WI38 (cell line): ENCODE measurements at regions not wholly inside any gene's neighbourhood (a gene's known extent, or its start where the extent isn't known, plus 50 kb on each side); places are given as distances from the start of the nearest gene placed in this dataset.

ENCODE experiments used
- H3K4me3 ChIP-seq: 2 replicates; pipeline ENCODE4 v1.5.1; 2011; ENCODE audit warnings: low read depth, mild to moderate bottlenecking, control low read depth, low read length
- CTCF ChIP-seq: IDR thresholded peaks from 2 replicates; pipeline ENCODE4 v1.5.1; 2012; ENCODE audit warnings: low read depth, mild to moderate bottlenecking, control low read depth, low read length

GRCh38 chr2:121818546-121818945, 63.1 kb downstream of the TSN start:
- no peak overlapping the region for H3K4me3 ChIP-seq
- TF ChIP-seq CTCF: no peak

GRCh38 chr2:121819846-121820245, 64.4 kb downstream of the TSN start:
- no peak for TF ChIP-seq CTCF
- no peak overlapping the region for H3K4me3 ChIP-seq

GRCh38 chr2:121821476-121822158, 66.2 kb downstream of the TSN start:
- no peak overlapping the region for H3K4me3 ChIP-seq
- no peak for TF ChIP-seq CTCF

GRCh38 chr2:121824264-121824663, 68.8 kb downstream of the TSN start:
- no peak overlapping the region for H3K4me3 ChIP-seq
- TF ChIP-seq CTCF: no peak

- no peak for TF ChIP-seq CTCF
- H3K4me3 ChIP-seq: no peak overlapping the region
These were observed 69.8 kb downstream of the TSN start for GRCh38 chr2:121825003-121825950.

DNA sequence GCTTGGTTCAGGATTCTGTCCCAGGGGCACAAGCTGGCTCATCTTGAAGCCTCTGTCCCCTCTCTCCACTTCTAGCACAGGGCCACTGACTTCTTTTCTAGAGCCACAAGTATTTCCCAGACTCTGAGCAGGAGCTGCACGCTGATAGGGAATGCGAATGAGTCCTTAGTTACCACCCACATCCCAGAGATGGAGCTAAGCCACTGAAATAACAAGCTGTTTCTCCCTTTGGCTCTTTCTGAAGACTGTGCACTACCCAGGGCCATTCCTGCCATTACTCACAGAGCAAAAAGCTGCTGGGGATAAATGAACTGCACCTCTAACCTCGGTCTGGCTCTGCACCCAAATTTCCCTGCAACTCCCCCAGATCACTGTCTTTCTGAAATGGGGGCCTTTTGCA, 70.6 kb downstream of the TSN start:
- TF ChIP-seq CTCF: no peak
- no peak overlapping the region for H3K4me3 ChIP-seq

DNA sequence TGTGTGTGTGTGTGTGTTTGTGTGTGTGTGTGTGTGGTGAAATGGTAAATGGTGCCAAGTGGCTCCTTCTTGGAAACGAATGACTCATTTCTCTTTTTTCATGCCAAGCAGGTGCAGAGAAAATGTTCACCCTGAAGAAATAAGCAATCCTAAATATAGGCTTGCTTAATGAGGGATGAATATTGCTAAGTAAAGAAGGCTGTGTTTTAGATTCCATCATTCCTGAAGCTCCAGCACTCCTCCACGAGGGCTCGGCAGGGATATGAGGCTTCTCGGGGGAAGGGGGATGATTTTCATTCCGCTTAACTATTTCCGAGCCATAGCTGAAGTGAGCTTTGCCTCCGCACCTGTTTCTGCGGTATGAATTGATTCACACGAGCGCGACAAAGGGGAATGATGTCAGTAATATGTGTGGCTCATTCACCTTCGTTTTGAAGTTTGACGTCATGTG, 72.9 kb downstream of the TSN start:
- TF ChIP-seq CTCF: no peak
- H3K4me3 ChIP-seq: no peak overlapping the region
